Left kidney (tissue), 1 donor: ENCODE measurements at regions not wholly inside any gene's neighbourhood (a gene's known extent, or its start where the extent isn't known, plus 50 kb on each side); places are given as distances from the start of the nearest gene placed in this dataset.
A peak's percentile ranks its signal among the peaks of the same experiment; 100 is the strongest.
"Not testable (repeated sequence)": the region's sequence is repeated elsewhere in the genome, so short reads cannot be mapped to it uniquely, and the experiment has no call there.

ENCODE experiments used
- DNase-seq: peaks from one replicate; pipeline ENCODE4 v3.0.0-alpha.2; 2013

DNA sequence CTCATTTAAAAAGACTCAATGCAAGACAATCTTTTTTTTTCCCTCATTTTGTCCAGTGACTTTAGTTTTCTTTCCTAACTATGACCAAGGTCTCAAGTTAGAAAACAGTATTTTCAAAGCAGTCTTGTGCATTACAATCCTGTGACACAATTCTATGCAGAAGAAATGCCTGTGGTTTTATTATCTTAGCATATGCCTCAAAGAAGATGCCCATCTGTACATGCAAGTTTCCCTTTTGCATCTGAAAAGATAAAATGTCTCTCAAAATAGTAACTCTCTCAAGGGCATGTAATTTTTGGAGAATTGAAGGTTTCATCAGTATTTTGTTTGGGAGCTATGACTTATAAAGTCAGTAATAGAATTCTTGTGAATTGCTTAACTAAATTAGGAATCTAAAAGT is 292.0 kb upstream of the SUCLG2 start:
- DNase-seq, result no peak

DNA sequence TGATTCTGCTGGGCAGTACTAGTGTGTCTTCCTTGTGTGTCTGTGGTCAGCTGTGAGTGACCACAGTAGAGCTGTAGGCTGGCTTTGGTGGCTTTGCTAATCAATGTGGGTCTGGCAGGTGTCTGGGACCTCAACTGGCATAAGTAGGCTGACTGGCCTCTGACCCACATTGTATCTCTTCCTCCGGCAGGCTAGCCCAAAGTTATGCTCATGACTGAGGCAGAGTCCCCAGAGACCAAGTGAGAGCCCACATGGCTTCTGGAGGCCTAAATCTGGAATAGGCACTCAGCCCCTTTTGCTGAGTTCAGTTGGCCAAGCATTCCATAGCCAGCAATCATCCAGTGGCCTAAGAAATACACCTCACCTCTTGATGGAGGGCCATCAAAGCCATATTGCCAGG is 289.1 kb upstream of the SUCLG2 start:
- no peak for DNase-seq

- no peak for DNase-seq
Observed at GRCh38 chr3:67941433-67942030, 287.1 kb upstream of the SUCLG2 start.

GRCh38 chr3:67940210-67940952 is 286.0 kb upstream of the SUCLG2 start:
- no peak for DNase-seq

DNA sequence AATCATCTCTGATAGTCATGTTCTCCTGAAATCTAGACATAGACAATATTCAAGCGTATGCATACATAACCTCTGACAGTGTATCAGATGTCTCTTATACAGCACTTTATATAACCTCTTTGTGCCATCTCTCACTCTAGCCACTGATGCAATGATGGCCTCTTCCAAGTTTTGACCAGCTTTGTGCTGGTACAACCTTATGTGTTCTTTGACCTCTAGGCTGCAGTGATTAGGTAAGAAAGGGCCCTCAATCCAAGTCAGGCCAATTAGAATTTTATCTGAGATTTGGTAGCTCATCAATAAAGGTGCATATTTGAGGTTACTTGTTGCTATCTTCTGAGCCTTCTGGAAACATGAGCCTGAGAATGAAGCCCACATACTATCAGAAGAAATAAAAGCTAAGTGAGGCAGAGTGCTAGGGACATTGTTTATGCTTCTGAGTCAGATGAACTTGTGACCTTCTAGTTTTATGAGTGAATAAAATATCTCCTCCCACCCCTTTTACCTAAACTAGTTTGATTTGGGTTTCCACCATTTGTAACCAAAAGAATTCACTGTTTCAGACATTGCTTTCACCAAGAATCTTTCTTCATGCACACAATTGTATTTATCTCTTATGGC is 283.2 kb upstream of the SUCLG2 start:
- no peak for DNase-seq

- not testable (repeated sequence) for DNase-seq
Observed at GRCh38 chr3:67930394-67930793, 276.0 kb upstream of the SUCLG2 start.

GRCh38 chr3:67923796-67924195 is 269.4 kb upstream of the SUCLG2 start:
- DNase-seq, result no peak

- DNase-seq, result no peak
Observed at GRCh38 chr3:67920969-67921368, 266.6 kb upstream of the SUCLG2 start.

DNA sequence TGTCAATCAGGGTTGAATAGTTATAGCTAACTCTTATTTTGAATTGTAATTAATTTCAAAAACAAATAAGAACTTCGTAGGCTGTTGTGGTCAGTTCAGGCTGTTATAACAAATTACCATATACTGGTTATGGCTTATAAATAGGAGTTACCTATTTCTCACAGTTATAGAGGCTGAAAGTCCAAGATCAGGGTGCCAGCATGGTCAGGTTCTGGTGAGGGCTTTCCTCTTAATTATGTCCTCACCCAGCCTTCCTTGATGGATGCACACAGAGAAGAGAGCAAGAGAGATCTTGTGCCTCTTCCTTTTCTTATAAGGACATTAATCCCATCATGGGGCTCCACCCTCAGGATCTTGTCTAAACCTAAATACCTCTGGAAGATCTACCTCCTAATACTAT is 265.9 kb upstream of the SUCLG2 start:
- no peak for DNase-seq

GRCh38 chr3:67916353-67916752 is 261.9 kb upstream of the SUCLG2 start:
- no peak for DNase-seq

GRCh38 chr3:67907735-67908134 is 253.3 kb upstream of the SUCLG2 start:
- no peak for DNase-seq

DNA sequence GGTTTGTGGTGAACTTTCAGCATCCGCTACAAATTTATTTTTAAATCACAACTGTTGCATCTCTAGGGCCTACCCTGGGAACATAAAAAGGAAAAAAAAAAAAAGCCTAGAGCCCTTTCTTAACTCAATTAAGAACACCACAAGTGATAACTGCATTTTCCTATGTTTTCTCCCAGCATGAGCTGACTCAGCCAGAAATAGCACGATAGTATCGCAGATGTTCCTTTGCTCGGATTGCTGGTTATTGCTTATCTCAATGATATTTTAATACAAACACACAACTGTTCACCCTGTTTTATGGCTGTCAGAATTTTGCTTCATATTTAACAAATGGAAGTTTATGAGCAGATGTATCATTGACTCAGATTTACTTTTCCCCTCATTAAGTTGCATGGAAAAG is 251.8 kb upstream of the SUCLG2 start:
- DNase-seq, result no peak

DNA sequence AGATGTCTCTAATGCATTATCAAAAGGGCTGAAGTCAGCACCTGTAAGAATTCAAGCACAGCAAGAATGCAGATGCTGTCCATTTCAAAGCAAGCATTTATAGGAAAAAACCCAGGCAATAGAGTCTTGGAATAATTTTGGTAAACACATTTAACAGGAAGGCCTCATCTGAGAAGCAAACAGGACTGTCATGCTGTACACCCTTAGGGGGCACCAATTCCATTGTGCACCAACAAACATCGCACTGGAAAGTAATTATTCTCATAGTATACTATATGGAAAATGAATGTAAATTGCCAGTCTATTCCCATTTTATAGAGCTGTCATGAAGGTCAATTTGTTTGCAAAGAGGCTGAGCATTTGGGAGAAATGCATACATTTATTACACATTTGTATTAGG is 247.3 kb upstream of the SUCLG2 start:
- no peak for DNase-seq

DNA sequence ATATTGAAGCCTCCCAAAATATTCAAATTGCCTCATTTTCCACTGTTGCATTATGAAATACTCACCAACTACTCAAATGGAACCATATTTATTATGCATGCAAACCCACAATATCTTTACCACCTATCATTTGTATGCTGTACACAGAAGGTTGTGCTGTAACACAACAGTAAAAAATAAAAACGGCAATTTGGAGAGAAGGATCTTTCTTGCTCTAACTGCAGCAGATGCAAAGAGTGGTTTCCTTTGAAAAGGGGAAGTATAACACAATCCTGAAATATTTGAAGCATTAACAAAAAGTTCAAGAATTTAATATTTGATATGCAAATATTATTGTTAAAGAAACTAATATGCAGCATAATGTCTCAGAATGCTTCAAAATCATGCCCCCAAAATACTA is 244.5 kb upstream of the SUCLG2 start:
- DNase-seq, result no peak

DNA sequence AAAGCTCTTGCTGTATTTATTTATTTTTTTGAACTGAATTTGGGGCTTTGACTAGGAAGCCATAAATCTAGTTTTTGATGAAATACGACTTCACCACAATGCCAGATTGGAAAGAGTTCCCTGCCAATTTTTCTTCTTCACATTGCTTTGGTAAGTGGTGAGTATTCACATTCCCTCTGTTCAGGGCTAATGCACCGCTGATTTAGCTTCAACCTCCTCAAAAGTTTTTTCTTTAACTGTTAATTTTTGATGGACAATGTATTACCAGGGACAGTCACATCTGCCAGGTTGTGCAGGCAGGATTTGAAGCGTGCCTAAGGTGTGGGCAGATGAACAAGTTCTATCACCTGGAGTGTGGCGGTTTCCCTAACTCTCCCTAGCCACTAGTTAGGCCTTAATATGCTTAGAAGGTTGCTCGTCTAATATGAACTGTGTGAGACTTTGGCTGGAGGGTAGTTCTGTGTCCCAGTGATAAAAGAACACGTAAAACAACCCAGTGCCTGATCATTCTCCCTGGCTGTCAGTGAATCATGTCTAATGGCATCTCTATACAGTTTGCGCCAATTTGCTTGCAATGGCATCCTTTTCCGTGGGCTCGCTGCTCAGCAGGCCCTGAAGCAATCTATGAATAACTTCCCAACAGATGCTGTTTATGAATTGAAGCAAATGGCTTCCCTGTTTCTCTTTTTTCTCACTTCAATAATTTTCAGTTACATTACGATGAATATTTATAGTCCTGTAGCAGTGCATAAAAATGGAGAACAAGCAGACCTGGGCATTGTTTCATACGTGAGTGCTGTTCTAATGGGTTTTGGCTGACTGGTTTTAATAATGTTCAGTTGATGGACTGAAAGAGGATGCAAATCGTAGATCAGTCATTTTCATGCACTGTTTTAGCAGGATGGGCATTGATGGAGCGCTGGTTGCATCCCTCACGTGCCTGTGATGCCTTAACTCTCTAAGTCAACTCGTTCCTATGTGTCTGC is 243.2 kb upstream of the SUCLG2 start:
- DNase-seq, result peak; percentile 7

- DNase-seq, result no peak
Observed at GRCh38 chr3:67896130-67896529, 241.7 kb upstream of the SUCLG2 start.

GRCh38 chr3:67894510-67894909 is 240.1 kb upstream of the SUCLG2 start:
- no peak for DNase-seq

- no peak for DNase-seq
Observed at GRCh38 chr3:67884345-67884744, 229.9 kb upstream of the SUCLG2 start.

GRCh38 chr3:67883766-67884165 is 229.4 kb upstream of the SUCLG2 start:
- DNase-seq, result no peak

DNA sequence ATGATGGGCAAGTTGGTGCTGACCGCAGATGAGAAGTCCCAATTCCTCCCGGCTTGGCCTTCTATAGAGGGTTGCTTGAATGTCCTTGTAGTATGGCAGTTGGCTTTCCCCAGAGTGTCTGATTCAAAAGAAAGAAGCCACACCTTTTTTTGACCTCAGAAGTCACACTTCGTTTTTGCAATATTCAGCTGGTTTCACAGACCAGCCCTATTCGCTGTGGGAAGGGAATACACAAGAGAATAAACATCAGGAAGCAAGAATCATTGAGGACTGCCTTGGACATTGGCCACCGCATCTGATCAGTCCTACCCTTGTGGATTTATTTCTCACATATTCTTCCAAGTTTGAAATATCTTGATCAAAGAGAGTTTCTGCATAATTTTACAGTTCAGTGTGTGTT is 228.6 kb upstream of the SUCLG2 start:
- DNase-seq, result no peak

- no peak for DNase-seq
Observed at GRCh38 chr3:67876261-67876660, 221.8 kb upstream of the SUCLG2 start.

DNA sequence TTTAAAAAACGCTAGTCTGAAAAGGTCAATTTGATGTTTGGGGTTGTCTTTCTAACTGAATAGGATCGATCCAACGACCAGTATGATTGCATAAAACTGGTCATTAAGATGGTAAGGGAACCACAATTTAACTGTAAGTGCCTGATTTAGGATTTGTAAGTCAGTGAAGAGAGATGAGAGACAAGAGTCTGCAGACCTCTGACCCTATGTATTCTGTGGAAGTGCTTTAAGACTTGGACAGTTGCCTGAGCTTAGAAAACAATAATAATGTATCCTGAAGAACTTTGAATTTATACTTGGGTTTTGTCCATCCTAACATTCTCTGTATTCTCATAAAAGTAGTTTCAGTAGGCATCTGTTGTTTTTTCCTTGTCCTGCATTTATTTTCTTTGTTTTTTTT is 221.4 kb upstream of the SUCLG2 start:
- DNase-seq, result no peak

DNA sequence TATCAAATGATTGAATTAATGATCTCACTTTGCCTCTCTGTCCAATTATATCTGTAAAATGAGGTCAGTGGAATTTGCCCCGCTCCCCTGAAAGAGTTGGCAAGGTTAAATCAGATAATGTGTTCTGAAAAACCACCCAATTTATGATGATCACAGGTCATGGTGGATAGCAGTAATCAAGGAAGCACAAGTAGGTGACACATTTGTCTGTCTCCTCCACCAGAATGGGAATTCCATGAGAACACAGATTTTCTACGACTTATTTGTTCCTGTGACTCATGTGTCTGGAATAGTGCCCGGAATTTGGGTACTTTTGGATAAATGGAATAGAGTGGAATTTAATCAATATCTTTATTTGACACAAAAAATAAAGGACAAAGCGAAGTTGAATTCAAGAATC is 220.9 kb upstream of the SUCLG2 start:
- DNase-seq, result no peak
